HK-2 (cell line): ENCODE measurements at regions not wholly inside any gene's neighbourhood (a gene's known extent, or its start where the extent isn't known, plus 50 kb on each side); places are given as distances from the start of the nearest gene placed in this dataset.
"Not testable (repeated sequence)": the region's sequence is repeated elsewhere in the genome, so short reads cannot be mapped to it uniquely, and the experiment has no call there.

Experiments used
- DNase-seq: peaks from one replicate; pipeline ENCODE4 v3.0.0-alpha.2; 2018; ENCODE audit not compliant: unreplicated experiment

DNA sequence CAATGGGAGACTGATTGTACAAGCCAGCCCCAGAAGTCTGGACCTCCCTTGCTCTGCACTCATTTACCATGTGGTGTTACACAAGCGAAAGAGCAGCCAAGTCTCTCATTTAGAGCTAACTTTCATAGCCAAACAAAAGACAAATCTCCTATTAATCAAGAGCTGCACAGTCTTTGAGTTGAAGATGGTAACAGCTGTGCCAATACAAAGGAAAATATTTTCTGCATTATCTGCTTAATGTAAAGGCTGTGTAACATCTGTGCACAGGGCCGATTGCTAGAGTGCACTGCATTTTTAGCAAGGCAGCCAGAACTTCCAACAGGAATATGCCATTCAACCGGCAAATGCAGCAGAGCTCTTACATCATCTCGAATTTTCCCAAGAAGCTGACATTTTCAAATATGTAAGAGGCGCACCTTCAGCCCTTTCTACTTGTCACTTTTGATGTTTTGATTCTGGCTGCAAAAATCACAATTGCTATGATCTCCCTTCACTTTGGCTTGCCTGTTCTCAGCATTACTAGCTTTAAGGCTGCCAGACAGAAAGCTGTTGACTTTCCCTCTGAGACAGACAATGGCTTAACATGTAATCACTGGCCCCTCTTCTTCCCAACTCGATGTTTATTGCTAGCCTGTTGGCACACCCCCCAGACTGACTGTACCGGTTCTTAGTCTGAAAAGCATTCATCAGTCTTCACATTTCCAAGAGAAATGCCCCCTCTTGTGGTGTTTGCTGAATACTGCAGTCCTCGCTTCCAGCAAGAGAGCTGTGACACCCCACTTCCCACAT is 96.9 kb upstream of the TANK start:
- peak; percentile 57 for DNase-seq

DNA sequence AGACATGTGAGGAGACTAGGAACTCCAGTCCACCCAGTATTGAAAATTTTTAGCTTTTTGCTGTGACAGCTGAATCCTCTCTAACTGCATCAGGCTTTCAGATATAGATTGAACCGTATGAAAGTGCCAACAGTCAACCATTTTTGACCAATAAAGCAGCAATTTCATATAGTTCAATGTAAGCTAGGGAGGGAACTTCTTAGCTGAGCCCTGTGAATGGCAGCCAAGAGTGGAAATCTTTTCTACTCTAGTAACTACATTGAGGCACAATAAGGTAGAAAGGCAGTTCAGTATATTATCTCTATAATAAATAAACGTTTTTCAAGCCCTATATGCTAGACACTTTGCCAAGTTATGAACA is 96.3 kb upstream of the TANK start:
- no peak for DNase-seq

GRCh38 chr2:161067846-161068350 is 92.3 kb upstream of the TANK start:
- DNase-seq = no peak

- no peak for DNase-seq
These were observed 91.6 kb upstream of the TANK start for GRCh38 chr2:161068670-161069069.

DNA sequence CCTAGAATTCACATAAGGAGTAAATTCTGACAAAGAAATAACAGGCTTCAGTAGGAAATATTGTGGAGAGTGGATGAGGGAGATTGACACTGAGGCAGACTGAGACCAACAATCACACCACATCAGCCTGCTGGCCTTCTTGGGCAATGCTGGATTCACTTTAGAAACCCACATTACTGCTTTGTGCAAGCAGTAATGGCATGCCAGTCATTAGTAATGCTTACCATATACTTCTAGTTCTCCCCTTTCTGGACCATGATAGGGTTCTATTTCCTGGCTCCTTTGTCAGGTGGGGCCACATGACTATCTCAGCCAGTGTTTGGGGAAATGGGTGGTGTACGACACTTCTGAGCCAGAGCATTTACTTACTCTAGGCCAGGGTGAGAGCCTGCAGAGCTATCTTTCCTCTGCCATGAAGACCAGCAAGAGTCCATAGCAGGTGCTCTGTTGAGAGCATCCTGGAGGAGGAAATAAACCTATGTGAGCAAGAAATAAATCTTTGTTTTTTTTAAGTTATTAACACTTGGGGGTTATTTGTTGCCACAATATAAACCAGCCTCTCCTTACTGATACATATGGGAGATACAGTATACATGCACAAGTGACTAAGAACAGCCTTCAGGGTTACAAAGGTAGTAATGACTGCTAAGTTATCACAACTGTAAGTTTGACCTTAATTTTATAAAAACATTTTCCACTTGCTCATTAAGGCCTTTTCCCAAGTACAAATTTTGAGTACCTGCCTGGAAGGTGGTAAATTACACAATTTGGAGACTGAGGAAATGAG is 89.3 kb upstream of the TANK start:
- DNase-seq = no peak

- DNase-seq = not testable (repeated sequence)
These were observed 87.8 kb upstream of the TANK start for GRCh38 chr2:161072436-161072835.

- no peak for DNase-seq
These were observed 84.5 kb upstream of the TANK start for GRCh38 chr2:161075701-161076100.

- no peak for DNase-seq
These were observed 83.3 kb upstream of the TANK start for GRCh38 chr2:161076936-161077335.

- DNase-seq = no peak
These were observed 82.6 kb upstream of the TANK start for GRCh38 chr2:161077367-161078210.

DNA sequence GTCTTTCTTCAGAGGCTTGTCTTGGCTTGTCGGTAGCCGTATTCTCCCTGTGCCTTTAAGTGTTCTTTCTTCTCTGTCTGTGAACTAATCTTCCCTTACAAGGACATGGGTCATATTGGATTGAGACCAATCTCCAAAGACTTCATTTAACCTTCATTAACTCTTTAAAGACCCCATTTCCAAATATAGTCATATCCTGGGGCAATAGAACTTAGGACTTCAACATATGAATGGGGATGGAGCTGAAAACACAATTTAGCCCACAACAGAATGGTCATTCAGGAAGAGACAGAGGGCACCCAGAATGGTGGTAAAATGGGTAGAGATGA is 82.1 kb upstream of the TANK start:
- no peak for DNase-seq

DNA sequence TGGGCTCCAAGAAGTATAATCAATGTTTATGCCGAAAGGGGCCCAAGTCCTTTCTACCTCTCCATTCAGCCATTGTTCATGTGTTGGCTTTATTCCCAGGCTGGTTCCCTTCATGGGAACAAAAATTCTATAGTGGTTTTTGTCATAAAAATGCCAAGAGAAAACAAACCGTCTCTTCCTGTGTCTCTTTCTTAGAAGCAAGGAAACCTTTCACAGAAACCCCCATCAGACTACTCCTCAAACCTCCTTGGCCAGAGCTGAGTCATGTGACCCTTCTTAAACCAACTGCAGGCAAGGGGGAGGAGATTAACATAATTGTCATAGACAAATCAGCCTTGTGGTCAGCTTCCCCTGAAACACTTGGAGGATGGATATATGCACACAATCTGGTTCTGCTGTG is 75.1 kb upstream of the TANK start:
- no peak for DNase-seq

- no peak for DNase-seq
These were observed 71.4 kb upstream of the TANK start for GRCh38 chr2:161088658-161089350.

DNA sequence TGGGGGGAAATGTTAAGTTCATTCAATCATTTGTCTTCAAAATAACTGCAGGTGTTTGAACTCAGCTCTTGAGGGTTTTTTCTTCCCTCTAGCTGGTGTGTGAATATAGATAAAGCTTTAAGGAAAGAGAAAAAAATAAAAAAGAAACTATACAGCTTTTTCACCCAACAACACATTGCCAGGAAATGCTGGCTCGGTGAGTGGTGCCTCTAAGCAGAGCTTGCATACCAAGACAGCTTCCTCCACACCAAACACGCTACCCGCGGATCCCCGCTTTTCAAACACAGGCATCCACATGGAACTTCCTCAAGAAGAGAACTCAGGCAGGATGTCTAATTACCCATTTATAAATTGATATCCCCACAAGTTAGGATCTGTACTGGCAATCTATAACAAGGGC is 69.8 kb upstream of the TANK start:
- DNase-seq = no peak

DNA sequence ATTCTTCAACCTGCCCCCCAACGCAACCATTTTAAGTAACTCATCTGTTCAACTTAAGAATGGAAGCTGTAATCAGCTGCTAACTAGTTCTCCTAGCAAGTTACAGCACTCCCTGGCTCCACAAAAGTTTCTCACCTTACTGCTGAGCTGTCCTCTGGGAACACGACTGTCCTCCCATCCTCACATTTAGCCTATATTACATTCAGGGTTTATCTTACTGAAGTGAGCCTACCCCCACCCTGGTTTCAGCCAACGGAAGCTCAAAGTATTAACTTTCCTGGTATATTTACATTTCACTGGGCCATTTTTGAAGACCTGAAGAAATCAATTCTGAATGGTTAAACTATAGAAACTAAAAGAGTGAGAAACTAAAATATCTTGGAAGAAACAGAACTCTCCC is 64.9 kb upstream of the TANK start:
- no peak for DNase-seq

DNA sequence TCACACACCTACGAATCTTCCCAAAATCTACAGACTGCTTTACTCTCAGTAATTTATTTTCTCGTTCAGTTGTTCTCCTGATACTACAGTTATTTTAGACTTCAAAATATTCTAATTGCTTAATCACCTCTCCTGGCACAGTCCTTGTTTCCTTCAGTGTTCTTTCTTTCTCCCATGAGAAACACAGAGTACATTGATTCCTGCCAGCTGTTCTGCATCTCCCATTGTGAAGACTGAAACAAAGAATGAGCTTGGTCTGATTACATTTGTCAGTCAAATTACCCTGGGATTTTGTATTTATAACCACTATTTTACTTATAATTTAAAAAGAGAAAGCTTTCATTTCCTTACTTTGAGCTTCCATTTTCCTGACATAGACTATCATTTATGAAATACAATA is 63.9 kb upstream of the TANK start:
- no peak for DNase-seq

DNA sequence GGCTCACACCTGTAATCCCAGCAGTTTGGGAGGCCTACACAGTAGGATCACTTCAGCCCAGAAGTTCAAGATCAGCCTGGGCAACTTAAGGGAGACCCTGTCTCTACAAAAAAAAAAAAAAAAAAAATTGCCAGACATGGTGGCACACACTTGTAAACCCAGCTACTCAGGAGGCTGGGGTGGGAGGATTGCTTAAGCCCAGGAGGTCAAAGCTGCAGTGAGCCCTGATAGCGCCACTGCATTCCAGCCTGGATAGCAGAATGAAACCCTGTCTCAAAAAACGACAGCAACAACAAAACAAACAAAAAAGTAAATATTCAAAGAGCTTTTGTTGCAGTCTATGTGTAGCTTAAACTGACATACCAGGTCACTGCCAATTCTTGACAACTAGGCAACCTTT is 63.1 kb upstream of the TANK start:
- DNase-seq = no peak

DNA sequence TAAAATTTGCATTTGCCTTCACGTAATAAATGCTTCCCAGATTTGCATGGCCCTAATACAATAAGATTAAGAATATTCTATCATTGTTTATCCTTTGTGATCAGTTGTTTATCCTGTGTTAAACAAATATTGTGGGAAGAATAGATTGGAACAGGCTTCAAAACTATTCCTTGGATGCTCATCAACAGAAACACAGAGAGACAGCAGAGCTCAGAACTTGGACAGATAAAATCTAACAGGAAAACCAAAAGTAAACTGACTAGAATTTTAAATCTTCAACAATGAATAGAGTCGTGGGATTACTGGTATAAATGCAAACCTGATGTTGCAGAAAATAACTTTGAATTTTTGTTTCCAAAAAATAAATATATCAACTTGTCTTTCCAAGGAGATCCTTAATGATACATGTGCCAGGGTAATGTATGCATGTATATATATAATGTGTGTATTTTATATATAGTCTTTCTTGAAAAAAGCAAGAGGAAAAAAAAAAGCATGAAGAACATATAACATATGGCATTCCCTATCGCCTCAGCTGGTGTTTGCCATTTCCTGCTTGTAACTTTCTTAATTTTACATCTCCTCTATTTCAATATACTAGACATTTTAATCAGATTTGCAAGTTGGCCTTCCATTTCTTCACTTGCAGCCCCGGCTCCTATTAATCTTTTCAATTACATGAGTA is 59.9 kb upstream of the TANK start:
- DNase-seq = no peak

- DNase-seq = no peak
These were observed 58.8 kb upstream of the TANK start for GRCh38 chr2:161101406-161101805.

- DNase-seq = no peak
These were observed 57.3 kb upstream of the TANK start for GRCh38 chr2:161102770-161103450.

DNA sequence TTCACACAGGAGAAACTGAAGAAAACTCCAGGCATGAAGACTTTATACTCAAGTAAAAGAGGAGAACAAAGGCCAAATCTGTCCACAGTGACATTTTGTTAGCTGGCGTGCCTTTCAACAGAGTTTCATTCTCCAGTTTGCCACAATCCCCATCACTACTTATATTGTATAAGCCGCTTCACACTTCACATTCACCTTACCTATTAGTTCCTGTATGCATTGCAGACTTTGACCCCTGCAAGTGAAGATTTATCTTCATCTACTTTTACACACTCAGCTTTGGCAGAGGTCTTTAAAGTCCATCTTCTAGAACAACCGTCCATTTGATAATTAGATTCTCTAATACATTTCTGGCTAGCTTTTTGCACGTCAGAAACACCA is 56.8 kb upstream of the TANK start:
- no peak for DNase-seq
